OCI-M2 (cell line): ENCODE measurements at regions not wholly inside any gene's neighbourhood (a gene's known extent, or its start where the extent isn't known, plus 50 kb on each side); places are given as distances from the start of the nearest gene placed in this dataset.

Experiments used
- DNase-seq: peaks from one replicate; lab custom pipeline; 2025; ENCODE audit not compliant: unreplicated experiment; lab: John Stamatoyannopoulos, UW

DNA sequence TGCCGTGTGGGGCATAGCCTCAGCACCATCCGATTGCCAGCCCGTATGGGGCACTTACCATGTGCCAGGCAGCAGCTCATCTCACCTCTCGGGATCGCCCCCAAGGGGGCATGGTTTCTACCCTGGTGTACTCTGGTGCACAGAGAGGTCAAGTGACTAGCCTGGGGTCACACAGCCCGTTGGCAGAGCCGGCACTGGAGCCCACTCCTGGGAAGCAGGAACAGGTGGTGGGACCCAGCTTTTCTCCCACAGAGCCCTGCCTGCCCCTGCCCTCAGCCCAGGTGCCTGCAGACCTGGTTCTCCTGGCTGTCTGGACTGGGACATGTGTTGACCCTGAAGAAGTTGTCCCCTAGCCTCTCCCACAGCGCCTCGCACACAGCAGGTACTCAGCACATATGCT is 141.8 kb upstream of the CIBAR2 start:
- no peak for DNase-seq

DNA sequence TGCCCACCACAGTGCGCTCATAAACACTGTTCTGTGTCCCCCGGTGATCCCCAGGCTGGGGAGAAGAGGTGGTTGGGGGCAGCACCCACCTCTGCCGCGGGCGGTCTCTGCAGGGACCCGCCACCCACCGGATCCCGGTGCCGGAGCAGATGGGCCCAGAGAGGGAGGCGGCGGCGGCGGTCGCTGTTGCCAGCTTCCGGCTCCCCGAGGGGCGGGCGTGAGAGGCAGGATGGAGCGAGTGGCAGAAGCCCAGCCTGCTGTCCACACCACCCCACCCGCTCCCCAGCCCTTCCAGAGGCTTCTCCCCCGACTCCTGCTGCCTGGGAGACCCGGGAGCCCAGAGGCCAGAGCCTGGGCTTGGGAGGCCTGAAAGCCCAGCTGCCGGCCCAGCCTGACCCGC is 142.6 kb upstream of the CIBAR2 start:
- no peak for DNase-seq

DNA sequence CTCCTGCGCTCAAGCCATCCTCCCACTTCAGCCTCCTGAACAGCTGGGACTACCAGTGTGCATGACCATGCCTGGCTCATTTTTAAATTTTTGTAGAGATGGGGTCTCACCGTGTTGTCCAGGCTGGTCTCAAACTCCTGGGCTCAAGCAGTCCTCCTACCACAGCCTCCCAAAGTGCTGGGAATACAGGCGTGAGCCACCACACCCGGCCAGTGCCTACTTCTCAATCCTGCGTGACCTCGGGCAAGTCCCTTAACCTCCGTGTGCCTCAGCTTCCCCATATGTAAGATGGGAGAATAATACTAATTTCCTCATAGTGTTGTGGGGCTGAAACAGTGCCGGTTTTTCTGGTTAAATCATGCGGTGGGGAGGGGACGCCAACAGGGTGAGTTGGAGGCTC is 143.5 kb upstream of the CIBAR2 start:
- DNase-seq, result no peak

DNA sequence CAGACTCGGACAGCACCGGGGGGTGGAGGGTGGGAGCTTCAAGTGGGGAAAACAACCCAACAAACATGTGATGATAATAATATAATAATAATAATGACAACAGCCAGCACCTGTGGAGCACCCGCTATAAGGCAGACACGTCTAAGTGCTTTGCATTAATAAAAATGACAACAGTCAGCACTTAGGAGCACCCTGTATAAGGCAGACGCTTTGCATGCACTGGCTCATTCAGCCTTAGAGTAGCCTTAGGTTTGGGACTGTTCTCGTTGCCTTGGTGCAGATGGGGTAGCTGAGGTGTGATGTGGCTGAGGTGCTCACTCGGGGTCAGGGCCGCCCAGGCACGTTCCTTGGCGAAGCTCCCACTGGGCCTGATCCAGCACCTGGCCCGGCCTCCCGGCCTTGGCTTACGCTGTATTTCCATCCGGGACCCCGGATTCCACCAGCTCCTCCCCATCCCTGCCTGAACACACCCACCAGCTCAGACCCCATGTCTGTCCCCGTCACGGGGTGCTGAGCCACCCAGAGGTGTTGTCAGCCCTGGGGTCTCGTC is 144.0 kb upstream of the CIBAR2 start:
- DNase-seq, result no peak

DNA sequence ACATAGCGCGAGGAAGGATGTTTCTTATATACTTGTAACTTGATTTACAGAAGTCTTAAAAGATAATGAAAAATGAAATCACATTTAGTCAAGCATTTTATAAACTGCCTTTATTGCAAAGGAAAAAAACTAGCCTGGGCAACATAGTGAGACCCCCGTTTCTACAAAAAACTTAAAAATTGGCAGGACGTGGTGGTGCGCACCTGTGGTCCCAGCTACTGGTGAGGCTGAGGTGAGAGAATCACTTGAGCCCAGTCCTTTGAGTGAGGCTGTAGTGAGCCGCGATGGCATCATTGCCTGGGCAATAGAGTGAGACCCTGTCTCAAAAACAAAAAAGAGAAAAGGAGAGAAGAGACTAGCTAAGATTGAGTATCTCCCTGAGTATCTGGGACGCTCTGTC is 145.2 kb upstream of the CIBAR2 start:
- no peak for DNase-seq

DNA sequence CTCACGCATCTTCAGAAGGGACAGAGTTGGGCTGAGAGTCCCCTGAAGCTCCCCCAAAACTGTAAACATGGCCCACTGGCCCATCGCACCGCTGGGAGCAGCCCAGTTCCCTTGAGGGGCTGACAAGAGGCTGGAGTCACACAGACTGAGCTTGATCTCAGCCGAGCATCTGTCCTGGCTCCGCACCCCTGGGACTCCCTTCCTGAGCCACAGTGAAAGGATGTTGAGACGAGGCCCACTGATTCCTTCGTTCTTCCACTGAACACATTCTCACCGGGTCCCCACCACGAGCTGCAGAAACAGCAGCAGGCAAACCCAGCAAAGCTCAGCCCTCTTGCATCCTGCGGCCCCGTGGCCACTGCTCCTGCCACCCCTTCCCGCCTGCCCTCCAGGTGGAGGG is 145.9 kb upstream of the CIBAR2 start:
- no peak for DNase-seq

DNA sequence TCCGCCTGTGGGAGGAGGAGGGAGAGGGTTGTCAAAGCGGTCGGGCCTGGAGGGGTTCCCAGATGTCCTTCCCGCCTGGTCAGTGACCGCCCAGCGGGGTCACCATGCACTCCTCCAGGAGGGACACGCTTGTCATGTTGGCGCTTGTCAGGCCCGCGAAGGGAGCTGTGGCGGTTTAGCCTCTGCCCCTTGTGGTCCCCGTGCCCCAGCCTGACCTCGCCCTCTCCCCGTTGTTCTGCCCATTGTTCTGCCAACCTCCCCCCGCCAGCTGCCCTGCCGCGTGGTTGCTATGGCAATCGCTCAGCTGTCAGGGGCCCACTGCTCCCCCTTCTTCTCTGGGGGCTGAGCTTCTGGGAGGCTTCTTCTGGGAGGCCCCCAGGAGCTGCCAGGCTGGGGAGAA is 146.4 kb upstream of the CIBAR2 start:
- DNase-seq, result no peak

DNA sequence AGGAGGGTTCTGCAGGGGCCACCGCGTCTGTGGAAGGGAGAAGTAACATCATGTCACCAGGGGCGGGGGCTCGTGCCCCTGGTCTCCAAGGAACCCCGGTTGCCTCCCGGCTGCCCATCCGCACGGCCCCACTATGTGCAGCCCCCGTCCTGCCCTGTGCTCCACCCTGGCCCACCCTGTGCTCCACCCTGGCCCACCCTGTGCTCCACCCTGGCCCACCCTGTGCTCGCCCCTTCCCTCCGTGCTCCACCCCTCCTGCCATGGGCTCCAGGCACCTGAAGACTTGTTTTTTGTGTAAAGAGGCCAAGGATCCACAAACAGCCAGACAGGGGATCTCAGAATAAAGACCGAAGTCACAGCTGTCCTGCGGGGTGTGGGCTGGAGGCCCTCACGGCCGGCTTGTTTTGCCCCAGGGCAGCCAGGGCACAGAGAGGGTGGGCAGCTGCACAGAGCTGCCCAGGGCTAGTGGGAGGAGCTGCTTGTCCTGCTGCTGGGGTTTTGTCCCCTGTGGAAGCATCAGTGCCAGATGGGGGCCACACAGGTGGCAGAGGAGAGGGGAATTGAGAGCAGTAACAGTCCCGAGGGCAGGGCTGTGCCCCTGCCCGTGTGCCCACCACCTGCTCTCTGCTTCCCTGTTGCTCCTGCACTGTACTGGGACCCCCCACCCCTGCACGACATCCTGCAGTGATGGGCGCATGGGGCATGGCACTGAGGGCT is 147.0 kb upstream of the CIBAR2 start:
- no peak for DNase-seq

DNA sequence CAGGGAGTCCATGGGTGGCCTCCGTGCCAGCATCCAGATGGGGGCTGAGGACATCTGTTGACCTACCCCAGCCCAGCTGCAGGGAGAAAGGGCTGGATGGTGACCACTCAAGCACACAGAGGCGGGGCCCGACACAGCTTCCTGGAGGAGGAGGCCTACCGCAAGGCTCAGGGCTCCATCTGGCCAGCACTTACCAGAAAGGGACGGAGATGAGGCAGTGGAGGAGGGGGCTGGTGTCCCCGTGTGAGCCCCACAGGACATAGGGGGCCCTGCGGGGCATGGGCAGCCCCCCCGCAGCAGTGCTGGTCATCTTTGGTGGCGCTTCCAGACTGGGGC is 147.5 kb upstream of the CIBAR2 start:
- no peak for DNase-seq

DNA sequence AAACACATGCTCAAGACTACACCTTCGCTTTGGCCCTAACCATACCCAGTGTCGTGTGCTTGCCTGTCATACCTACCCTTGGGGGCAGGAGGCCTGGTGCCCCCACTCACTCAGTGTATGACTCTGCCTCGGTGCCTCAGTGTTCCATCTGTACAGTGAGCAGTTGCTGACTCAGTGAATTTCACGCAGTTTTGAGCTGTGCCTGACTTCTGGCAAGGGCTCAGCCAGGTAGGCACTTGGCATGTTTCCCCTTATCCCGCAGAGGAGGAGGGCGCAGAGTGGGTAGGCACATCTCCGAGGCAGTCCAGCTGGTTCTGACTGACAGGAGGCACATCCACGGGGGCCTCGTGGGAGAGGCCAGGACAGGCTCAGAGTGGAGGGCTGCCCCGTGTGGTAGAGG is 148.9 kb upstream of the CIBAR2 start:
- no peak for DNase-seq

DNA sequence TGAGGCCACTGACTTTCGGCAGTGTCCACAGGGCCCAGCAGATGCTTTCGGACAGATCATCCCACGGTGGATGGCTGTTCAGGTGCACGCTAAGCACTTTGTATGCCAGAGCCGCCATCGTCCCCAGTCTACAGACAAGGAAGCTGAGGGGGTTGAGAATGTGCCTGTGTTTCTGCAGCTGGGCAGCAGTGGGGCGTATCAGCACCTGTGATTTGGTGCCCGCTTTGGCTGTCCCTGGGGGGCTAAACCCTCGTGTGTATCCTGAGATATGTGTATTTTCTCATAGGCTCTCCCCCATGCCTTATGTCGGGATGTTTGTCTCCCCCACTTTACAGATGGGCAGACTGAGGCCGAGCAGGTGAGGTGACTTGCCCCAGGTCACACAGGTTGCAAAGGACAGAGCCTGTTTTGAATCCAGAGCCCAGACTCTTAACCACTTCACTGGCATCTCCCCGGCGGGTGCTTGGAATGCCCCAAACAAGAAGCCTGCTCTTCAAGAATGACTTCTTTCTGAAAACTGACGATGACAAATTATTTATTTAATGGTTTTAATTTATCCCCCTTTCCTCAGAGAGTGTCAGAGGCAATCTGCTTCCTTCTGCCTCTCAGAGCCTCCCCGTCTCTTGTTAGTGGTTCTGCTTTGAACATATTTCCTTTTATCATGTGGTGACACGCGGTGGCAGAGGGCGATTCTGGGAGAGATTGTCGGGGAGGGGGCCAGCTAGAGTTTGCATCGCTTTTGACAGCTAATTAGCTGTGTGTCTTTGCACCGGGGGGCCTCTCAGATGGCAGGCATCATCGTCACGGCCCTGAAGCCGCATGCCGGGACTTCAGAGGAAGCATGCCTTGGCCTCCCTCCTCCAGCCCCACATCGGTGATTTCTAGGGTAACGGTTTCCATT is 149.6 kb upstream of the CIBAR2 start:
- no peak for DNase-seq

DNA sequence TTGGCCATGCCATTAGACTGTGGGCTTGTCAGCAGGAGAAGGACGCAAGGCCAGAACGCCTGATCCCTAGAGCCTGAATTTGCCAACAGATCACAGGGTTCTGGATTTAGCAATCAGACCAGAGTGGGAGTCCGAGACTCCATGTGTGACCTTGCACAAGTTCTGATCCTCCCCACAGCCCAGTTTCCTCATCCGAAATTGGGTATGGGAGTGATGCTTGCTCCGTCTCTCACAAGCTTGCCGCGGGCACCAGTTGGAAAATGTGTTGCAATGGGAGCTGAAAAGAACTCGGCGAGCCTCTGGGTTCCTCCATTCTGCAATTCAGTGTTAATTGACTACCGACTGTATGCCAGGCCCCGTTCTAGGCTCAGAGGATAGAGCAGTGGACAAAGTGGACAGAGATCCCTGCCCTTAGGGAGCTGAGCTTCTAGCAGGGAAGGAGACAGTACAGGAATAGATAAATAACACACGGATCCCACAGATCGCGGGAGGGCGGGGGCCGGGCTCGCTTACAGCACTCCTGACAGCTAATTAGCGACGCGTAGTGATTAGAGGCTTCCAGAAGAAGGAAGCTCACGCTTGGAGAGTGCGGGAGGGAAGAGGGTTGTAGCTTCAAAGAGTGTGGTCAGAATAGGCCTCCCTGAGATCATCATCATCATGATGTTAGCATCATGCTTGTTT is 150.4 kb upstream of the CIBAR2 start:
- no peak for DNase-seq

DNA sequence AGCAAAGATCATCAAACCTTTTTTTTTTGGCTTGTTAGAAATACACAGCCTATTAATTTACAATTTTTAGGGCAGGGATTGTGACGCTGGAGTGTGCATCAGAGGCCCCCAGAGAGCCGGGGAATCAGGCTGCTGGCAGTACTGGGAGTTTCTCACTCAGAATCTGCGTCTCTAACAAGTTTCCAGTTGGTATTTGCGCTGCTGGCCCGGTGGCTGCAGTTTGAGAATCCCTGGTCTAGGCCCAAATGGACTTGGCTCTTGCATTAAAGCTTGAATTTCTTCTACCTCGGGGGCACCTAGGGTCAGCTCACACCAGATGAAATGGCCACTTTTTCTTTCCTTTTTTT is 150.9 kb upstream of the CIBAR2 start:
- no peak for DNase-seq

DNA sequence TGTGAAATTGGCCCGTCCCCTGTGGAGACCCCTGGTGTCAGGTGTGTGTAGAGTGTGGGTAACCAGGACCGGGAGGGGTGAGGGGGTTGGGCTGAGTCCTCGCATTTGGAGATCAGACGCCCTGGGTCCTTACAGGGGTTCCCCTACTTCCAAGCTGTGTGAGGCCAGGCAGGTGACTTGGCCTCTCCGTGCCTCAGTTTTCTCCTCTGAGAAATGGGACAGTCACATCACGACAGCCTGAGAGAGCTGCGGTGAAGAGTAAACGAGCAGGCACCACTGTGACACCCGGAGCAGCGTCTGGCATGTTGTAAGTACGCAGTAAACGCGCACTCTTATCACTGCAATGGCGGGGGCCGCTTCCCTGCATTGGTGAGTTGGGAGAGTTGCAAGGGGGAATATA is 152.5 kb upstream of the CIBAR2 start:
- no peak for DNase-seq

DNA sequence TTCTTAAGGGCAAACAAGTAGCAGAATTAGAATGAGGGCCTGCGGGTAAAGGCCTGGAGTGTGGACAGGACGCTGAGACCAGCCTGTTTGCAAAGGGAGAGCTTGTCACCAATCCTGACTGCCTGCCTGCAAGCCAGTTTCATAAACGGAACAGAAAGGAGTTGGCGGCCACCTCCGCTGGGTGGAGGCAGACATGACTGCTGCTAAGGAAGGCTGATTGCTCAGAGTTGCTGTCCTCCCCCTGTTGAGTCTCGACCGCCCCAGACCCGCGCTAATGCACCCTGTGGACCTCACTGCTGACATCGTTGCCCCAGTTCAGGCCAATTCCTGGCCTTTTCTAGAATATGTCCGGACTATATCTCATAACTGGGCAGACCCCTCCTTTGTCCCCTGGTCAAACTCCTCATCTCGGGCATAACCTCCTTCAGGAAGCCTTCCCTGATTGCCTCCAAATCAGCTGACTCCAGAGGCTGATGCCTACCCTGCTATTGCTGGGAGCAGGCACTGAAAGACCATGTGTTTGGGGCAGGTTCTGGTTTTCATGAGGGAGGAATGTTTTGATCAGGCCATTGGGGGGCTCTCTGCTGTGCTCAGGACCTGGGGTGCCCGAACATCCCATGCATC is 153.0 kb upstream of the CIBAR2 start:
- no peak for DNase-seq

DNA sequence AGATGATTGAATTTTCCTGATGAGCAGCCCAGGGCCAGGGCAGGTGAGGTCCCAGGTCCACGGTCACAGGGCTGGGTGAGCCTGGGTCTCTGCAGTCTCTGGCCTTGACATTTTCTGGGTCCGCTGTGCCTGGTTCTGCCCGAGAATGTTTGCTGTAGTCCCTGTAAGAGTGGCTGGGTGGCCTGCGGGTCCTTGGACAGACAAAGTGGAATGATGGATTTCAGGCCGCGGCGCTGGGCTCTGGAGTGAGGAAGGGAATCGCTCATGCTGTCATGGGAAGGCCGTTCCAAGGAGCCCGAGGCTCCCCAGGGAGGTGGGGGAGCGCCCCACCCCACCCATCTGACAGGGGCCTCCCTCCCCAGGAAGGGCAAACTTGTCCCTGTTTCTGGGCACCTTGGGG is 153.5 kb upstream of the CIBAR2 start:
- no peak for DNase-seq

DNA sequence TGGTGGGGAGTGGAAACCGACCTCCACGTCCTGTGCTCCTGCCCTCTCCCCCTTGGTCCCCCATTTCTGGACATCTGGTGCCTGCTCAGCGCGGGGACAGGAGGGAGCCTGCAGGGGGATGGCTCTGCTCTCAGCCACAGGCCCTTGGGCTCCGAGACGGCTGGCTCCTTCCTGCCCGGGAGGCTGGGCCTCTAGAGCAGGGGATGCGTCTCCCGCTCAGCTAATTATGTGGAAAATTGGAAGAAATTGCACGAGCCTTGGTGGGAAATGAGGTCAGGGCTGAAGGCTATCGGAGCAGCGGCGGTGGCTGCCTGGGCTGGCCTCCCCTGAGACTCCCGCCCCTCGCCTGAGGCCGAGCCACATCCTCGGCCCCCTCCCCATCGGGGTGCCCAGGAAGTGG is 154.6 kb upstream of the CIBAR2 start:
- no peak for DNase-seq

DNA sequence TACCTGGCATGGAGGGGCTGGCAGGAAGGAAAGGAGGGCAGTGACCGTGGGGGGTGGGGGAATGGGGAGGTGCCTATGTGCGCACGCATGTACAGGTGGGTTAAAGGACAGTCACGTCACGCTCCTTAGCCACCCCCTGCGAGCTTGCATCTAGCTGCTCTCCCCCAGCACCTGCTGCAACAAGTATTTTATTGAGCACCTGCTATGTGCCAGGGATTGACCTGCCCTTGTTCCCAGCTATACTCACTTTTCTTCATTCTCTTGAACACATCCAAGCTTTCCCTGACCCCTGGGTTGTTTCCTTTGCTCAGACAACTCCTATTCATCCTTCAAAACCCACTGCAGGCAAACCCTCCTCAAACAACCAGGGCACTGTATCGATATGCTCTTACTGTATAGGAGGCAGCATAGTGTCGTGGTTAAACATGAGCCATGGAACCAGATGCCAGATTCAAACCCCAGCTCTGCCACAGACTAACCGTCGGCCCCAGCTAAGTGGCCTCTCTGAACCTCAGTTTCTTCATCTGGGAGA is 155.2 kb upstream of the CIBAR2 start:
- DNase-seq, result no peak

DNA sequence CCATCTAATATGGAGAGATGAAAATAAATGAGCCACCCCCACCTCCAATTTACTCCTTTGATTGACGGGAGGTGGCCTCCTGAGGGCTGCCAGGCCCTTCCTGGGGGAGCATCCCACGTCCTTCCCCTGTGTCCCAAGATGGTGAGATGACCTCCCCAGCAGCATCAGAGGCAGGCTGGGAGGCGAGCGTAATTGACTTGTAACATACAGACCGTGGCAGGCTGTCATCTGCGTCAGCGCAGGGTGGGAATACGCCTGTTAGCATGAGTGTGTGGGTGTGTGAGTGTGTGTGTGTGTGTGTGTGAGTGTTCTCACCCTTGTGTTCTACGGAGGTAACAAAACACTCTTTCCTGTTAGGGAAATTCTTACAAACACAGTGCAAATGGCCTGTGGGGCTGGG is 156.9 kb upstream of the CIBAR2 start:
- no peak for DNase-seq

DNA sequence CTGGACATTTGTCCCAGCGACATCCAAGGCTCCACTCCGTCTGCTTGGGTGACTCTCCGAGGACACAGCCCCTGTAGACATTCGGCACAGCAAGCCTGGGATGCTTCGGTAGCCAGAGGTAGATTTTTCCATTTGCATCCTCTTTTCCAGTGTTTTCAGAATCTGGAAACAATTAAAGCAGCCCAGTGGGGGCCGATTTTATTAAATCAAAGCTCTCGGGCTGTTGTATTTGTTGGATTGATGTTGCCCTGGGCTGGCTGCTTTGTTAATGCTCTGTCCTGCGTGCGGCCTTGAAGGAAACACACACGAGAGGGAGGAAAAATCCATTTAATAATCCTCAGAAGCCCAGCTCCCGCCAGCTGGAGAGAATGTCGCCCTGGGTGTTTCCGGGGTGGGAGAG is 158.1 kb upstream of the CIBAR2 start:
- no peak for DNase-seq

DNA sequence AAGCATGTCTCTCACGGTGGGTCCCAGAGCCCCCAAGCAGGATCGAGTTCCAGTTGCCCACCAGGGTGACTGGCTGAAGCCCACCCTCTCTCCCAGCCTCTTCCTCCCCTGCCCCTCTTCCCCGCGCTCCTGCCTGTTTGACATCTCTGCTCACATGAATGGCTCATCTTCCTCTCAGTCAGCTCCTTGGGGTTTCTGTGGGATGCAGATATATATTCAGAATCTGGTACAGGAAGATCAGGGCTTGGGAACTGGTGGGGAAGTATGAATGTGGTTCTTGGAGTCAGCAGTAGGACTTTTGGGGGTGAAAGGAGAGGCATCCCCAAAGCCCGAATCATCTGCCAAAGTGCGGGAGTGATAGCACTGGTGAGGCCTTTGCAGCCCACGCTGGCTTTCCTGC is 158.9 kb upstream of the CIBAR2 start:
- DNase-seq, result no peak
